H4 (cell line): ENCODE measurements at regions not wholly inside any gene's neighbourhood (a gene's known extent, or its start where the extent isn't known, plus 50 kb on each side); places are given as distances from the start of the nearest gene placed in this dataset.

Source experiments
- DNase-seq: peaks from one replicate; pipeline ENCODE4 v3.0.0-alpha.2; 2015; ENCODE audit warnings: low spot score

DNA sequence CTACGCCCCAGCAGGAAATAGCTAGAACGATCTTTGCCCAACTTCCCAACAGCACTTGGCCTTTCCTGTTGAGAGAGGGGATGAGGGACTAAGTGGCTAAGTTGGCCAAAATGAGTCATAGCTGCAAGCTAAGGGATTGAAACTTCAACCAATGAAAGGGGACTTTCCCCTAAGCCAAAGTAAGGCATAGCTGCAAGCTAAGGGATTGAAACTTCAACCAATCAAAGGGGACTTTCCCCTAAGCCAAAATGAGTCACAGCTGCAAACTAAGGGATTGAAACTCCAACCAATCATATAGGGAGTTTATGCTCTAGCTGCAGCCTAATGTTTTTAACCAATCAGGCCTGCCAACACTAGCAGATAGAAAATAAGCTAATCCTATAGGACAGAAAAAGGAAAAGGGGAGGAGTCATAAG is 100.5 kb upstream of the SSTR1 start:
- DNase-seq, result no peak

DNA sequence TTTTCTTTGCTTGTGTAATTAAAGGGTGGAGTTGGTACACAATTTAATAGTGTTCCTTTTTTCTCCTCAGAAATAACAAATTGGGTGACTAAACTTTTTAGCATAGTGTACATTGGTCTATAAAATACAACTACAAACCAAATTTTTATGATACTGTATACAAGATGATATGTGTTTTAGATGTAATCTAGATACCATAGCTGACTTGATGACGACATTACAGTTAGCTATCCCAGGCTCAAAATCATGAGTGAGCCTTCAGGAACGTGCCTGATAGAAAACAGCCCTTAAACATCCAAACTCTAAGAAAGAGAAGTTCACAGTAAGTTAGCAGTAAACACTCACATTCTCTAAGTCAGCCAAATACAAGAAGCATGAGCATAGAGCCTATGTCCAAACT is 99.0 kb upstream of the SSTR1 start:
- DNase-seq, result no peak

DNA sequence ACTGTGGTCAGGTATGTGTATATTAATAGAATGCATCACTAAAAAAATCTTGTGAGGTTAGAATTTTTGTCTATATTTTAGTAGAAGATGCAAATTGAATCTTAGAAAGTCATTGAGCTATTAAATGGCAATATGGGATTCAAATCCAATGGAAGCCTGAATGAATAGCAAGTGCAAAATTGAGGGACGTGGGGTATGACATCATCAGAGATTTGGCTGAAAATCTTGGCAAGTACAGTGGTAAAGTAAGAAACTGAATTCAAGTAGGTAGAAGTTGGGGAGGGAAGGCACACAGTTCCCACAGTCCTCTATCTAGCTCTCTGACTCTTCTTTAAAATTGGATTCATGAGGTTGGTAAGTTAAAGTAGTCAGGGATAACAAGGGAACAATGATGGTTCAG is 97.4 kb upstream of the SSTR1 start:
- no peak for DNase-seq

DNA sequence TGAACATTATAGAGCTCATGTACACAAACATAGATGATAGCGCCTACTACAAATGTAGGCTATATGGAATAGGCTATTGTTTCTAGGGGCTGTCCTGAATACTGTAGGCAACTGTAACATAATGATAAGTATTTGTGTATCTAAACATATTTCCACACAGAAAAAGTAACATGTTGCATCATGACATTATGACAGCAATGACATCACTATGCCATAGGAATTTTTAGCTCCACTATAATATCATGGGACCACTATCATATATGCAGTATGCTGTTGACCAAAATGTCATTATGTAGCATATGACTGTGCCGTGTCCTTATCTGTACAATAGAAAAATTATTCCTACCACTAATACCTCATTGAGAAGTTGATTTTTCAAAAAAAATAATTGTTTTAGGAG is 96.7 kb upstream of the SSTR1 start:
- no peak for DNase-seq

DNA sequence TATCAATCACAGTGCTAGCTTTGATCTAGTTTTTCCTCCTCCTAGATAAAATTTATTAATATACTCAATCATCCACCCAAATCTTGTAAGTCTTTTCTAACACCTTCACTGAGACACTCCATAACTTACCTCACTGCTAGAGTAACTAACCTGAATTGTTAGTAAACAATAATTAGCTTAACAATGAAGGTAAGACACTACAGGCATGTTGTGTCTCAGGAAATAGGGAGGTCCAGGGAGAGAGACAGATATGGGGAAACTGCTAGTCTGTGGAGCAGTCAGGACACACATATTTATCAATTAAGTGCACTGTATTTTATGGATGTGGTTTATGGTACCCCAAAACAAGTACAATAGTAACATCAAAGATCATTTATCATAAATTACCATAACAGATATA is 94.2 kb upstream of the SSTR1 start:
- no peak for DNase-seq

DNA sequence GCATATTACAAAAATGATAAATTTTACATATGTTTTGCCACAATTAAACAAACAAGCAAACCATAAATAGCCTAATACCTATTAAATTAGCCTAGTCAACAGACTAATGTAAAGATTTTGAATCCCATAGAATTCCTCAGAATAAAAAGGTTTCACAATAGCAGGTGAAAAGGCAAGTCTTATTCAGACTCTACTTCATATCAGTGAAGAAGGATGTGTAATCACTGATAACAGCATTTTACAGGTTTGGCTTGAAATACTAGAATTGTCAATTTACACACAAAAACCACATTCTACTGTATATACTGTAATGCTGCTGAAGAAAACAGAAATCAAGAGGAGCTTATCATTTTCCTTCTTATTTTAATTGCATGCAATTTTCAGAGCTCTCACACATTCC is 90.8 kb upstream of the SSTR1 start:
- no peak for DNase-seq

DNA sequence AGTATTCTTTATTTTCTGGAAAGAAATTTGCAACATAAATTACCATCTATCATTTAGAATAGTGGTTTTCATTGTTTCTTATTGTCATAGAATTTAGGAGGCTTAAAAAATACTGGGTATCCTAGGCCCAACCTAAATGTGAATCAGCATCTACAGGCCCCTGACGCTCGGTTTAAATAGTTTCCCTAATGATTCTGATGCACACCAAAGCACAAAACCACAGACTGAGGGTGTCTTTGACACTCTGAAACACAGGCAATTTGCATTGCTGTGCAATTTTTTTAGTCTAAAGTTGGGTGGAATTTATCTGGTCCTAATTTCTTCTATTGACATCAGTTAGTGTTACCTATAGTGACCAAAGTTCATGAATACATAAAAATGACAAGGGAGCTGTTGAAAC is 87.6 kb upstream of the SSTR1 start:
- DNase-seq, result no peak

DNA sequence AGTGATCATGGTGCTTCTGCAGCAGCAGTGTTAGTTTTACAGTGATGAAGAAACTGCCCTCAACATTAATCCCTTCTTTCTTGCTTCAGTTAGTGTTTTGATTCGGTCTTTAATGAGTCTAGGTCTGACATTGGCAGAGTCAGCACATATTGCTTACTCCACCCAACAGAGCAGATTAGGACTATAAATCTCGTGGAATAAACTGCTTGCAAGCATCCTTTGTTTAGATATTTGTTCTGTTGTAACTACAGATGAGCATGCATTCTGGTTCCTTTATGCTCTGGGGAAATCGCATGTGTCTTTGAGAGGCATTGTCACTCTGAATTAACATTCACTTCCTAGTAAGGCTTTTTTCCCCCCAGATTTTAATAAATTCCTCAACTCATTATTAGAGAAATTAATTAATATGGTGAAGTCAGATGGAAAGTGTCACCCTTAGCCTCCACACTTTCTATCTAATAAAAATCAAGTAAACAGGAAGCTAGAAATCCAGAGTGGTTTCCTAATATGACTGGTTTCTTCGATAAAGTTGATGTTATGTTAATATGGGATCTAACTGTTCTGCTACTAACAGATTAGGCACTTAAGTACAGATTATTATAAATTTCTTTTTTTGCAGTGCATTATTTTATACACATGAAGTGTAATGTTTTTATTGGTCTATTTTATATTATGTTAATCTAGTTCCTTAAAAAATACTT is 86.2 kb upstream of the SSTR1 start:
- no peak for DNase-seq

DNA sequence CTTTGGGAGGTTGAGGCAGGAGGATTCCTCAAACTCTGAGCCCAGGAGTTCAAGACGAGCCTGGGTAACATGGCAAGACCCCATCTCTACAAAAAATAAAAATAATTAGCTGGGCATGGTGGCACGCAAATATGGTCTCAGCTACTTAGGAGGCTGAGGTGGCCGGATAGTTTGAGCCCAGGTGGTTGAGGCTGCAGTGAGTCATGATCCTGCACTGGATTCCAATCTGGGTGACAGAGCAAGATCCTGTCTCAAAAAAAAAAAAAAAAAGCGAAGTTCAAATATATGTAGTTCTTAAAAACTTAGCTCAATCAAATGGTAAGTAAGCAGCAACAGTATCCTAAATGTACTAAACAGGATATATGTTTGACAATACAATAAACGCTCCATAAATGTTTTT is 85.5 kb upstream of the SSTR1 start:
- no peak for DNase-seq

DNA sequence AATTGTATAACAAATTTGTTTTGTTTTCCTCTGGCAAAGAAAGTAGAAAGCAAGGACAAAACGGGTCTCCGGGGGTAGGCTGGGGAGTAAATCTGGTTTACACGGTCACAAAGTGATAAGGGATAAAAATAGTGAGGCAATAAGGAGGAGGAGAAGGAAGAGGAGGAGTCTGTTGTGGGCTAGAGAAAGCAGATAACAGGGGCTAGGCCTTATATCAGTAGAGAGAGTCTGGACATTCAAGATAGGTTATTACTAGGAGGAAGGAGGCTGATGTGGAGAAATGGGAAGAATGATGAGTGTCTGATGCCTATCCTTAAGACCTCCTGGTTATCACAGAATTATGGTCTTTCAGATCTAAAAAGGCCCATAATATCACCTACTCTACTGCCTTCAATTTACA is 83.2 kb upstream of the SSTR1 start:
- DNase-seq, result no peak

DNA sequence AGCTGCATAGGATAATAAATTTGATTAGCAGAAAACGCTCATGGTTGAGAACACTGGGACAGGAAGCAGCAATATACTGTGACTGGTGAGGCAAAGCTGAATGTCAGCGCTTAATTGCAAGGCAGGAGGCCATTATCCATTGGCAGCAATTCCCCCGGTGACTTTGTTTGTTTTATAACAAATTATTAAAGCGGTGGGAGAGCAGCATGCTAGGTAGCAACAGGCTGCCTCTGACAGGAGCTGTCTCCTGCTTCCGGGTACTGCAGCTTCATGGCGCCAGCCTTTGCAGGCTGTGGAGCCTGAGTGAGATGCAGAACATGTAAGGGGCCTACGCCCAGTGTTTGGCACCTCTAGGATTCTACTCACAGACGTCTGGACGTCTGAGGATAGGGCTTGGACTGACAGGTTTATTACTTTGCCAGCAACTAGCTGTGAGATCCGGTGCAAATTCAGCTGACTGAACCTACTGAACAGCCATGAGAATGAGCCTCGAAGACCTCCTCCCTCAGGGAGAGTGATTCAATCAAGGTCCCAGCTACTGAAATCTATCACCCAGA is 82.1 kb upstream of the SSTR1 start:
- DNase-seq, result no peak

DNA sequence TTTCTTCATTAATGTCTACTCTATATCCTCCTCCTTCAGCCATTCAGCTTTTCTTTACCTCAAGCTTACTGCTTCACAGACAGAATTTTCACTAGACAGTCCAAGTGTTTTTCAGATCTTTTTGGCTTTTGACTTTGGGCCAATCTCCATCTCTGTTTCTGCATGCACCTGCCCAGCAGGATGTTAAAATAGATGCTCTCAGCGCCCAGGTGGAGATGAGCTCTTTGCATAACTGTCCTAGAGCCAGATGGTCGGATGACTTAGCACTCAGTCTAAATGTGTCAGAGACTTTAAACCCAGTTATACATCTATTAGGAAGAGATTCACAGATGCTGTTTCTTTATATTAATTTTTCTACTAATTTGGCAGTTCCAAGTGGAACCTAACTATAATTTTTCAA is 80.3 kb upstream of the SSTR1 start:
- no peak for DNase-seq

DNA sequence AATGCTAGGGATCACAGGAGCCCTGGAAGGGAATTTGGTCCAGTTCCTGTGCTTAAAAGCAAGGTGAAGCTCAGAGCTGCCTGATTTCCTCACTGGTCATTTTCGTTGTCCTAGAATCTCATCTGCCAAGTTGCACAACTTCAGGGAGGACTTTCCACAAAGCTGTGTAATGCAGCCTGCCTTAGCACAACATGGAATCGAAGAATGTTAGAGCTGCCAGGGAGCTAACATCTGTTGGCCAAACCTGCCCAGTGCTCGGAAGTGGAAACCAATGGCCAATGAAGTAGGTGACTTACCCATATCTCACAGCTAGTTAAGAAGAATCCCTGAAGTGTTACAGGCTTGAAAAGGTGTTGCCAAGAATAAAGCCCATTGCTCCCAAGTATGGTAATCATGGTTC is 79.9 kb upstream of the SSTR1 start:
- no peak for DNase-seq

DNA sequence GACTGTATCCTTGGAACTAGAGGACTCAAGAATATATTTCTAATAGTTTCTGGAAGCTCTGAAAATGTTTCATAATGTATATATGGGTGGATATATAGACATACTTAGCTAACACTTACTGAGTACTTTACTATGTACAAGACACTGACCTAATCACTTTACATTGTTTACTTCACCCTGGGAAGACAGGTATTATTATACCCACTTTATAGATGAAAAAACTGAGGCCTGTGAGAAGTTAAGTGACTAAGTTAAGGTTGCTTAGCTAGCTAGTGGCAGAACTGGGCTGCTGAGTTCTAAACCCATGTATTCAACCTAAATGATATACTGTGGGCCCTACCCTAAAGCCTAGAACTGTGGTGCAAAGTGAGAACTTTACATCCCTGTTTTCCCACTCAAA is 79.1 kb upstream of the SSTR1 start:
- DNase-seq, result no peak

DNA sequence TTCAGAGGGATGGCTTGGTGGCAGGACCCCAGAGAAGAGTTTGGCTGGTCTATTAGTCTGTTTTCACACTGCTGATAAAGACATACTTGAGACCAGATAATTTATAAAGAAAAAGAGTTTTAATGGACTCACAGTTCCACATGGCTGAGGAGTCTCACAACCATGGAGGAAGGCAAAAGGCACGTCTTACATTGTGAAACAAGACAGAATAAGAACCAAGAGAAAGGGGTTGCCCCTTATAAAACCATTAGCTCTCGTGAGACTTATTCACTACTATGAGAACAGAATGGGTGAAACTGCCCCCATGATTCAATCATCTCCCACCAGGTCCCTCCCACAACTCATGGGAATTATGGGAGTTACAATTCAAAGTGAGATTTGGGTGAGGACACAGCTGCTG is 78.5 kb upstream of the SSTR1 start:
- DNase-seq, result no peak

DNA sequence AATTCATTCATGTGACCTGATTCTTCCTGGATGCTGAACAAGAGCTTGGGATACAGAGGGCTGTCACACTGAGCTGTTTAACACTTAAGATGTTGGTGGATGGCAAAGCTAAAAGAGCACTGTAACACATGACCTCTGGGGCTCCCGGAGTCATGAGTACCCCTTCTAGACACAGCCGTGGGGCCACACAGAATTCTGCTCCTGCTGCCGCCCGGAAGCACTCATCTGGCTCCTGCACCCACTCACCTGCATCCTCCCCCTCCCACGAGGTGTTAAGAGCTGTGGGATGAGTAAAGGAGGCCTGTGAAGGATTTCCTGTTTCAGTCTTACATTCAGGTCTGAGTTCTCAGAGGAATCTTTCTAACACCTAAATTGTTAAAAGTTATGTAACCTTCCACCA is 78.0 kb upstream of the SSTR1 start:
- no peak for DNase-seq

DNA sequence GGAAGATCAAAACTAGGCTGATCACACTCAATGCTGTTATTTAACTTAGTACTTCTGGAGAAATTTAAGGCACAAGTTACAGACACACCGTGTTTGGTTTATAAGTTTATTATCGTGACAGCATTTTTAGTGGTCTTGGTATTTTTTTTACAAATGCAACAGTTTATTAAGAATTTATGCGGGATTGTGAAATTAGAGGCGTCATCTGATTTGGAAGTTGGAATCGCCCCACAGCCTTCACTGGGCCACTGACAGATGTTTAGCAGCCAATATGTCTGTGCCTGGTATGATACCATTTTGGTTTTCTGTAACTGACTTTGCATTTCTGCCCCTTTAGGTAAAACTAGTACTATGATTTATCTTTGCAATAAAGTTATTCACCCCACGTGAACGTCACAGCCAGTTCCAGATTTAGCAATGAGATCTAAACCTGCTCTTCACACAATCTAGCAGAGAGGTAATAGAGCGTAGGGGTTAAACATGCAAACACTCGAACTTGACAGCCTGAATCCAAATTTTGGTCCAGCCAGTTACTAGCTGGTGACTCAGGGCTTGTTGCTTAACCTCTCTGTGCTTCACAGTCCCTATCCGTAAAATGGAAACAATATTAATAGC is 73.2 kb upstream of the SSTR1 start:
- DNase-seq, result no peak

DNA sequence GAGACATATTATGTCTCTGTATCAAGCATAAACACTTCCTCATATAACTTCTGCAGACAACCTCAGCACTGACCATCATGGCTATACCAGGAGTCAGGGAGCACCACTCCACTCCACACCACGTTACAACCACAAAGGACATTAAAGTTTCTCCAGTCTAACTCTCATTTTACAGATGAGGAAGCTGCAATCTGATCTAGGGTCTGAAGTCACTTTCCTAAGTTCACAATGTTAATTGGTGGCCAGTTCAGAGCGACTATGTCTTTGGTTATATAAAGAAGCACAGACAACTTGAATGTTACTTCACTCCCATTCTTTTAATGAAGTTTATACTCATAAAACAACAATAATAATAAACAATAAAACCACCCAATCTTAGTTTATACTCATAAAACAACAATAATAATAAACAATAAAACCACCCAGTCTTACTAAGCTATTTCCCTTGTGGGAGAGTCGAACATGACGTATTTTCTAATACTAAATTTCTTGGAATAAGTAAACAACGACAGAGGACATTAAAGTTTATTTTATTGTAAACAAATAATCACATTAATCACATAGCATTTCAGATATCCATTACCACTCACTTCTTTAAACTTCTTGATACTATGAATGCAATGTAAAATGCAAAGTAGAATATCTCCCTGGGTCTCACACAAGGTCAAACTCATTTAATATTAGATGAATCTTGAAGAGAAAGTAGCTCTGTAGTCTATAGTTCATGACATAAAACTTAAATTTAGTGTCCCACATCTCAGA is 72.4 kb upstream of the SSTR1 start:
- DNase-seq, result peak; percentile 52

DNA sequence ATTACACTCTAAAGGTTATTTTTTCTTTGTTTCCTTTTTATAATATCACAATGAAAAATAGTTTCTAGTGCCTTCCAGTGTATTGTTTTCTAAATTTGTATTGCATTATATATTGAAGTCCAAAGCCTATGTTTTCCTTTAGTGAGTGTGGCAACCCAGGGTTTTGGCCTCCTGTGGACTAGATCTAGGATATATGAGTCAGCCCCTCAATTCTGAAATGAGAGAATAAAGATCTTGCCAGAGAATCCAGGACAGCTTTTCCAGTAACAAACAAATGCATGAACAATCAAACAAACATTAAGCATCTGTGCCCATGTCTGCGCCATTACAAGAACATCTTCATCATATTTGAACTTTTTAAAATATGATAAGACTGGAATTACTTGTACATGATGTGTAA is 70.7 kb upstream of the SSTR1 start:
- no peak for DNase-seq

DNA sequence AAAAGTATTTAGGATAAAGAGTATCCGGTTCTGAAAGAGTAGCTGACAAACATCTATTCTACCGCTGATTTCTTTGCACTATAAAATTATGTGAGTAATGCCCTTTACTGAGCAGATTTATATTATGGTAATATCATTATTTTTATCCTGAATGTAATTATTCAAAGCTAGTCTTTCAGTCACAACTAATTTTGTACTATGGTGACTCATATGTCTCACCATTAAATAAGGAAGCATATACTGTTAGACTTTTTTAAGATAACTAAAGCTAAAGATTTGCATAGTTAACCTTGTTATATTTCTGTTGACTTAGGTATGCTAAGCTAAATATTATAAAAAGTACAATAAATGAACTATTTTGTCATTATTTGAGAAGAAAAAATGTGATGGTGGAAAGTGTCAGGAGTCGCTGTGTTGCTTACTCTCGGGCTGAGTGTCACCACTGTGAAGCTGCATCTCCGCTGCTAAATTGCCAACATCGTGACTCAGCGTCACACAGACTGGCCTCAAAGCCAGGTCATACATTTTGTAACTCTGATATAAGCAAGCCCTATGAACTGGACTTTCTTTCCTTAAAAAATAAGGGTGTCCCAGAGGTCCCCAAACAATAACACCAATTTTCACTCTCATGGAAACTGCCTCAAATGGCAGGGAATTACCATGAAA is 69.1 kb upstream of the SSTR1 start:
- peak; percentile 72 for DNase-seq

DNA sequence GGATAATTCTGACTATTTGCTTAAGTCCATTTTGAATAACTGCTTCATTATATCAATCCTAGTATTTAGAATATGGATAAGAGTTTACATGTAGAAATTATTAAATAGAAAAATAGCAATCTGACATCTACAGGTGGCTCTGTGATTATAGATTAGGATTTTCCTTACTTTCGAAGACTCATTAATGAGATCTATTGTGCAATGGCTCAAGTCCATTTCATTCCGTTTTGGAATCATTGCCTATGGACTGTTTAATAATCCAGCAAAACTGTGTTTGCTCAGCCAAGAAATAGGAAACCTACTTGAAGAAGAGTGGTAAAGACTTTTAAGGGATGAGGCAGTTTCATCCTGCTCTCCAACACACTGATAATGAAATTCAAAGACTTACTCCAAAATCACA is 67.8 kb upstream of the SSTR1 start:
- DNase-seq, result no peak

DNA sequence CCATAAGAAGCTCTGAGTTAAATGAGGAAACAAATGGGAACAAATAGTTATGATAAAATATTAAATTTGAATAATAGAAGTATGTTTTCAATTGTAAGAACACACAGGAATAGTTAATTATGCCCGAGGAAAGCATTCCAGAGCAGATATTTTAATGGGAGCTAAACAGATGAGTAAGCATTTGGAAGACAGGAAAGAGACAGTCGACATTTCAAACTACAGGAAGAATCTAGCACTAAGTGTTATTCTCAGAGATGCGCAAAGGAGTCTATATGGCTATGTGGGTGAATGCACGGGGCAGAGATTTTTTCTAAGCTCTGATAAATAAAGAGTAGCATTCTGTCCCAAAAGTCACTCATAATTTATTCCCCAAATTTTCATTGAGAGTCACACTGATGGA is 64.5 kb upstream of the SSTR1 start:
- no peak for DNase-seq
